Esophagus mucosa (tissue), 1 donor: ENCODE measurements at regions not wholly inside any gene's neighbourhood (a gene's known extent, or its start where the extent isn't known, plus 50 kb on each side); places are given as distances from the start of the nearest gene placed in this dataset.
"Not testable (repeated sequence)": the region's sequence is repeated elsewhere in the genome, so short reads cannot be mapped to it uniquely, and the experiment has no call there.

Experiments
- ATAC-seq: fragments of 200-7000 bp; cut with Tn5 transposase; one replicate; pipeline ENCODE4 v1.9.1; 2020
- donor health status: DM: yes; HTN: yes; CAD: no.

GRCh38 chr3:81829272-81829671 is 67.8 kb upstream of the GBE1 start:
- ATAC-seq = not testable (repeated sequence)

- ATAC-seq = no peak
These were observed 62.5 kb upstream of the GBE1 start for GRCh38 chr3:81823882-81824395.

GRCh38 chr3:81823086-81823485 is 61.6 kb upstream of the GBE1 start:
- ATAC-seq = no peak

- no peak for ATAC-seq
These were observed 55.2 kb upstream of the GBE1 start for GRCh38 chr3:81816473-81817250.

- ATAC-seq = not testable (repeated sequence)
These were observed 50.7 kb upstream of the GBE1 start for GRCh38 chr3:81812098-81812497.
